ENCODE measurements at regions not wholly inside any gene's neighbourhood (a gene's known extent, or its start where the extent isn't known, plus 50 kb on each side); places are given as distances from the start of the nearest gene placed in this dataset.

DNA sequence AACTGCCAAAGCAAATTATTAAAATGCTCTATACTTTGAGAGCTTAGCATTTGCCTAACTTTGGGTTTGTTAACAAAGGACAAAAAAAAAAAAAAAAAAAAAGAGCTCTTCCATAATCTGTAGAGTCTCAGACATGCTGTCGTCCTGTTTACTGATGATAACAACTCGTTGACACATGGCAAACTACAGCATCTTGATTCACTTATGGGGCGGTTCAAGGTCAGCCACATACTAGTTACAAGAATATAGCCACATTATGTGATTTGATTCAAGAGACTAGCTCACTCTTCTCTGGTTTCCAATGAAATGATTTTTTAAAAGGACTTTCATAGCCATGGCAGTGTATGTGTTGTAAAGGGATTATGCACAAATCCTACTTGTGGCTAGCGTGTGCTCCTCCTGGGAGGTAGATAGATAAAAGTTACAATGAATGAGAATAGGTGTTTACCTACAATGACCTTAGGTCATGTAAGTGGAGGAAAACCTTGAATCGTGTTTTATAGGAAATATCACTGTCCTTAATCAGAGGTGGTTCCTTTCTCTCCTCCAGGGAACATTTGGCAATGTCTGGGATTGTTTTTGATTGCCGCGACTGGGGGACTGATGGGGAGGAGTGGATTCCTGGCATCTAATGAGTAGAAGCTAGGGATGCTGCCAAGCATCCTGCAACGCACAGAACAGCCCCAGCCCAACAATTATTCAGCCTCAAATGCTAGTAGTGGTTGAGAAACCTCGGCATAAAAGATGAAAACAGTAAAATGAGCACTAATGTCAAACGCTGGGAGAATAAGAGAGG, 969.2 kb upstream of the SLC35B3 start:
- no peak for DNase-seq (ENCODE audit: low spot score)

- no peak for DNase-seq (ENCODE audit: low spot score)
Observed at GRCh38 chr6:9403736-9404135, 968.4 kb upstream of the SLC35B3 start.

DNA sequence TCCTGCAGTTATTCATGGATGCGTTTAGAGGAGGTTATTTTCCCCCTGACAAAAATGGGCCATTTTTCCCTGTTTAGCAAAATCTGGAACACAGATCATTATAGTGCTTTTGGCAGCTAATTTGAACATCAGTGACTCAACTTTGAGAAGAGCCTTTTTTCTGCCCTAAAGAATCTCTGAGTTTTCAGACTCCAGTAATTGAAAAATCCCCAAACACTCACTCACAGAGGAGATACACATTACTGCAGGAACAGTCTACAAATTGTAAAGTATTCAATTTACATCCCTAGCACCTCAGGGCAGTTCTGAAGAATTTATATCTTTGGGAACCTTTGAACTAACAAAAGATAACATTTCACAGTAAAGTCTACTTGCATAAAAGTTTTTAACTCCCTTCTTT, 966.6 kb upstream of the SLC35B3 start:
- DNase-seq (ENCODE audit: low spot score), result no peak

GRCh38 chr6:9399916-9400315, 964.6 kb upstream of the SLC35B3 start:
- DNase-seq (ENCODE audit: low spot score), result no peak

DNA sequence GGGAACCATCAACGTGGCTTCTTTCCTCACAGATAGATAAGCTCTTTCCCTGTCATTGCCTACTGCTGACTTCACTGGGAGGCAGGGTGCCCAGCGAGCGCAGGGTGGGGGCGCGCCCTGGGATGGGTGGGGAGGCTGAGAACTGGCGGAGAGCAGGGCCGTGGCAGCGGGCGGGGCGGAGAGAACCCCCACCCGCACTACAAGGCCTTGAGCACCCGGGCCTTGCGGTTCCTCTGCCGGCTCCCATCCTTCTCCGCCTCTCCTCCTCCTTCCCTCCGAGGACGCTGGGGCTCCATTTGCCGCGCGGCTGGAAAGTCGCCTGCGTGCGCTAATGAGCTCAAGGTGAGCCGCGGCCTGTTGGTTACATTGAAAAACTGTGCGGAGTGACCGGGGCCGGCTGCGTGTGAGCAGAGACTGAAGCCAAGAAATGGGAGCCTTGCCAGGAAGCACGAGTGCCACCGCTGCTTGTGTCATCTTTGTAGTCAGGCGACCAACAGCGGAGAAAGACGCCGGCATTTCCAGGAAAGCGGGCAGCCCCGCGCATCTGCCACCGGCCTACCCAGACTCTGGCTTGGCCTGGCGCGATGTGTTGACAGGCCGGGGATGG, 963.5 kb upstream of the SLC35B3 start:
- DNase-seq (ENCODE audit: low spot score), result no peak

DNA sequence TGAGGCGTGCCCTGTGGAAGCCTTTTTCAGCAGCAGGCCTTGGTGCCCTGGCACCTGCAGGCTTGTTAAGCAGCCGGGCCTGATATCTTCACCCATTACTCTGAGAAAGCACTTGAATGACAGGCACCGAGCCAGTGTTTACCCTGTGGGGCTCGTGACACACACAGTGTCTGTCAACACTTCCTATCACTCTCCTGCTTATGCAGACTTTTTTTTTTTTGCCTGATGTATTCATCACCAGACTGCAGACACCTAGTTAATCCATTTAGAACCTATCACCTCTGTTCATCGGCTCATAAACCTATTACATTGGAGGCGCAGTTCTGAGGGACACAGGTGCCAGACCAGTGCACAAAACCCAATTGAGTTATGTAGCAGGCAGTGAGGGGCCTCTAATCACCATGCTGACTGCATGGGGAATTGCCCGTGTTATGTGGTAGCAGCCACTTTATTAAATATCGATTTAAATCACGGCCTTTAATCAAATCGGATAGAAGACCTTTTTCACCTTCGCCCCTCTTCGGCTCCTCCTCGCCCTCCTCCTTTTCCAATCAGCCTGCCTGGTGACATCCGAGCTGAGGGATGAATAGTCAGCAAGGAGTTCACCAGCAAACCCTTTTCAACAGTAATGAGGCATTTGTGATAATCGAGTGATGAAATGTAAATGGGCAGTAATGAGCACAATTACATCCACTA, 962.9 kb upstream of the SLC35B3 start:
- DNase-seq (ENCODE audit: low spot score), result no peak

DNA sequence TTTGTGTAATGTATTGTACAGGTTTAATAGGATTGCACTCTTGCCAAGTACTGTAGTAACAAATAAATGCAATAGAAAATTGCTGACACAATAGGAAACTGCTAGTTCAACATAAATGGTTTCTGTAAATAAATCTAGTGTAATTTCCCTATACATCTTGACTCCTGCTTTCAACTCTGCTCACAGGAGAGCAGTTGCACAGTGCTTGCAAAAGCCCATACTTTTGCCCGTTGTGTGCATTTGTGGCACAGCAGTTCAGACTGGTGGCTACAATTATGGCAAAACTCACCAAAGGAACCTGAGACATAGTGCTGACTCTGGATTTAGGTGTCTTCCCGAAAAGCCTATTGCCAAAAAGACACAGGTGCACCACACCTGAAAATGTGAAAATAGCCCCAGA, 953.3 kb upstream of the SLC35B3 start:
- DNase-seq (ENCODE audit: low spot score), result no peak

DNA sequence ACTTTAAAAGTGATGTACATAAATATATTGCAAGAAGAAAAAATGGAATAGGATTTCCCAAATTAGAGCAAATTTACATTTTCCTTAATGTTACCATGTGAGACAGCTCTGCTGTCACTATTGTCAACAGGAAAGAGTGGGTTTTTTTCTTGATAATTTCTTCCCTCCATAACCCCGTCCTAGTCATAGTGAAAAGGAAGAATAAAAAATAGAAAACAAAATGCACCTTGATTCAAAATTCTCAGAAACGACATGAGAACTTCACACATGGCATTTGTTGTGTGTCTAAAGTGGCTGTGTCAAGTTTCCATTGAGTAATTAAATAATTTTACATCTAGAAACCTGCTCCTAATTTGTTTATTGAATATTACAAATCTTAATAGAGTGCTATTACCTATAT, 945.2 kb upstream of the SLC35B3 start:
- no peak for DNase-seq (ENCODE audit: low spot score)

GRCh38 chr6:9373308-9373707, 938.0 kb upstream of the SLC35B3 start:
- DNase-seq (ENCODE audit: low spot score), result no peak

DNA sequence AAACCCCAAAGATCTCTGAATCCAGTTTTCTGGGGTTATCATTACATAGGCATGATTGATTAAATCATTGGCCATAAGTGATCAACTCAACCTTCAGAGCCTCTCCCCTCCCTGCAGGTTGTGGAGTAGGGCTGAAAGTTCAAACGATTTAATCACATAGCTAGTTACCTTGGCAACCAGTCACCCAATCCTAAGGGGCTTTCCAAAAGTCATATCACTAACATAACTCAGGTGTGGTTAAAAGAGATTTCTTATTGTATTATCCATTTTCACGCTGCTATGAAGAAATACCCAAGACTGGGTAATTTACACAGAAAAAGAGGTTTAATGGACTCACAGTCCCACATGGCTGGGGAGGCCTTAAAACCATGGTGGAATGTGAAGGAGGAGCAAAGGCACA, 935.1 kb upstream of the SLC35B3 start:
- no peak for DNase-seq (ENCODE audit: low spot score)

DNA sequence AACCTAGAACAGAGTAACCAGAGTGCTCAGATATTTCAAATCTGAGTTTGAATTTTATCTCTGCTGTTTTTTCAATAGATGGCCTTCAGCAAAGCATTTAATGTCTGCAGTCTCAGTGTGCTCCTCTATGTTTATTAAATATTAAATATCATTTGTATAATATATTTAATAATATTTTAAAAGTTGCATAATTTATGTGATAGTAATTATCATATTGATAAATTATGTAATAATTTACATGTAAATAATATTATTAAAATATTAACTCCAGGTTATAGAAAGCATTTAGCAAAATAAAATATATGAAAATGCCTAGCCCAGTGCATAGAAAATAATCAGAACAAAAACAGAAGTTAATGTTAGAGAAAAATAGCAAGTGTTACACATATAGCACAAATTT, 930.0 kb upstream of the SLC35B3 start:
- no peak for DNase-seq (ENCODE audit: low spot score)

DNA sequence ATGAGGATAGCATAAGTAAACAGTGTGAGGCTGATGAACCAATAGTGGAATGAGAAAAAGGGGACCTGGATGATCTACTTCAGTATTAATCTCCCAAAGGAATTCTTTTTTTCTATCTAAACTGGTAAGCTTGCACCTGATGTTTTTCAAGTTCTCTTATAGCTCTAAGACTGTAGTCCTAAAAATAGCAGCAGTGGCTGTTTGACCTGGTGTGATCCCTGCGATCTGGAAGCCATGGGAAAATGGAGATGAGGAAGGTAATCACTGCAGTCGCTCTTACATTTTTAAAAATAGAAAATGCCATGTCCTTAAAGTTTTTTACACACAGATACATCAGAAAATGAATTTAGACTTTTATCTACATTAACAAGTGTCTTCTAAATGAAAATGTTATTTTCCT, 926.4 kb upstream of the SLC35B3 start:
- DNase-seq (ENCODE audit: low spot score), result no peak

- DNase-seq (ENCODE audit: low spot score), result no peak
Observed at GRCh38 chr6:9360881-9361280, 925.5 kb upstream of the SLC35B3 start.

GRCh38 chr6:9347608-9348007, 912.3 kb upstream of the SLC35B3 start:
- no peak for DNase-seq (ENCODE audit: low spot score)

GRCh38 chr6:9346923-9347322, 911.6 kb upstream of the SLC35B3 start:
- DNase-seq (ENCODE audit: low spot score), result no peak

- no peak for DNase-seq (ENCODE audit: low spot score)
Observed at GRCh38 chr6:9335431-9335830, 900.1 kb upstream of the SLC35B3 start.

- no peak for DNase-seq (ENCODE audit: low spot score)
Observed at GRCh38 chr6:9334979-9335378, 899.6 kb upstream of the SLC35B3 start.

GRCh38 chr6:9332241-9332780, 897.0 kb upstream of the SLC35B3 start:
- DNase-seq (ENCODE audit: low spot score), result no peak

DNA sequence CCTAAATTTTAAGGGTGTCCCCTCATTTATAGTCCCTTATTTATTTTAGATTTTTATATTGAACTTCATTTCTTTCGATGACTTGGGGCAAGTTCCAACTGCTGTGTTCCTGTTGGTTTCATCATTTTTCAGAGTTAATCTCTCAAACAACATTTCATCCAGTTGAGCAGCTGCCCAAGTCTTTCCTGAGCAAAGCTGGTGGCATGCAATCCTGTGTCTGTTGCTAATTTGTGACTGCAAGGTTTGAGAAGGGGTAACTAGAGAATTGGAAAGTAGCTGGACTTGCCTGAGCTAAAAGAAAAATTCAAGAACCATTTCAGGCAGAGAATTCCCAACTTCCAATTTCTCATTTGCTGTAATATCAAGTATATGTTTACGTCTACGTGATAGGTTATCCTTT, 881.5 kb upstream of the SLC35B3 start:
- no peak for DNase-seq (ENCODE audit: low spot score)

- no peak for DNase-seq (ENCODE audit: low spot score)
Observed at GRCh38 chr6:9315966-9316650, 880.8 kb upstream of the SLC35B3 start.

DNA sequence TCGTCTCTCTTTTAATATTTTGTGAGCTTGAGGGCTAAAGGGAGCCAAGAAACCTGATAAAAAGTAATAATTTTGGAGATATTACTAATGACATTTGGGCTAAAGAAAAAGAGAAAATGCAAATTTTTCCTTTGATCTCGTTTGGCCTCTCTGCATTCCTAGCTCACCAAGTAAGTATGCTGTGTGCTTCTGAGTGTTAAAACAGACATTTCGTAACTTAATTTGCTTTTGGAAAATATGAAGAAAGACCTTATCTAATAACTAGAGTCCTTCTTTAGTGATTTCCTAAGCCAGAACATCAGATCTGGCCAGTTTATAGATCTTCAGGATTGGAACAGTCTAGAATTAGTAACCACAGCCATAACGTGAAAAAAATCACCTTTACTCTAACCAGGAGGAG, 872.9 kb upstream of the SLC35B3 start:
- no peak for DNase-seq (ENCODE audit: low spot score)

DNA sequence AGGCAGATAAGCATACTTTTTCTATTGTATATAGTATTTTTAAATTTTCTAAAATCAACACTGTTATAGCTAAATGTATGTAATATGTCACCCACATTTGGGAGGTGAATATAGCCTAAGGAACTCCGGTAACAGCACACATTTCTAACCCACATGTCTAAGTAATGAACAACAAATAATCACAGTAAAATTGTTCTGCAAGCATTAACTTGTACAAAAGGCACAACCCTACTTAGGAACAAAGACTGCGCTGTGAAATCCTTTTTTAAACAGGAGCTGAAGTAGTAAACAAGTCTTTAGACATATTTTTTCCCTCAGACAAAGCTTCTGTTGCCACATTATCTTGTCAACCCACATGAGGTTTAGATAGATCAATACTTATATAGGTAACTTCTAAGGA, 872.4 kb upstream of the SLC35B3 start:
- no peak for DNase-seq (ENCODE audit: low spot score)

DNA sequence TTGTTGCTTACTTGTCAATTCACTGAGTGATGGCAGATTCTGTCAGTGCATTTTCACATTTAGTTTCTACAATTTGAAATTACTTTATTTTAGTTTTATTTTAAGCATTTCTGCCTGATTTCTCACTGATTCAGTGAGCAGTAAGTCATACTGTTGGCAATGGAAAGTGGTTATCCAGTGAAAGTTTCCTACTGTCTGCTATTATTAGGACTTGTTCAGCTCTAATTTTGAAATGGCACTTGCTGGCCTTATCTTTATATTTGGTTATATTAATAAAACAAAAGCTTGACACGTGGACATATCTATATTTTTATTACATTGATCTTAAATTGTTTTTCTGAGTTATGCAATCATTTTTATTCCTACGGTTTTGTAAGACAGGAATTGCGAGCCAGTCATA, 871.8 kb upstream of the SLC35B3 start:
- no peak for DNase-seq (ENCODE audit: low spot score)
